GM18519 (cell line): ENCODE measurements at regions not wholly inside any gene's neighbourhood (a gene's known extent, or its start where the extent isn't known, plus 50 kb on each side); places are given as distances from the start of the nearest gene placed in this dataset.
"Not testable (repeated sequence)": the region's sequence is repeated elsewhere in the genome, so short reads cannot be mapped to it uniquely, and the experiment has no call there.

Source experiments
- ATAC-seq: cut with Tn5 transposase; IDR thresholded peaks from one replicate; pipeline ENCODE4 v1.9.1; 2021; ENCODE audit warnings: mild to moderate bottlenecking, moderate library complexity; ENCODE audit not compliant: unreplicated experiment, low FRiP score

- ATAC-seq: not testable (repeated sequence)
Measured at GRCh38 chr14:106000029-106000511, 473.7 kb downstream of the TMEM121 start.

- not testable (repeated sequence) for ATAC-seq
Measured at GRCh38 chr14:106001277-106001676, 474.9 kb downstream of the TMEM121 start.

GRCh38 chr14:106003351-106003750, 477.0 kb downstream of the TMEM121 start:
- no peak for ATAC-seq

GRCh38 chr14:106004937-106005795, 478.8 kb downstream of the TMEM121 start:
- ATAC-seq: not testable (repeated sequence)

GRCh38 chr14:106006043-106006442, 479.7 kb downstream of the TMEM121 start:
- not testable (repeated sequence) for ATAC-seq

GRCh38 chr14:106006716-106007115, 480.3 kb downstream of the TMEM121 start:
- not testable (repeated sequence) for ATAC-seq

- ATAC-seq: no peak
Measured at GRCh38 chr14:106010783-106011182, 484.4 kb downstream of the TMEM121 start.

GRCh38 chr14:106011631-106012360, 485.4 kb downstream of the TMEM121 start:
- ATAC-seq: not testable (repeated sequence)

GRCh38 chr14:106012361-106012725, 486.0 kb downstream of the TMEM121 start:
- ATAC-seq: not testable (repeated sequence)

- no peak for ATAC-seq
Measured at GRCh38 chr14:106013879-106014376, 487.5 kb downstream of the TMEM121 start.

GRCh38 chr14:106017952-106018351, 491.6 kb downstream of the TMEM121 start:
- ATAC-seq: not testable (repeated sequence)

- ATAC-seq: no peak
Measured at GRCh38 chr14:106021832-106022231, 495.4 kb downstream of the TMEM121 start.

GRCh38 chr14:106022648-106023047, 496.3 kb downstream of the TMEM121 start:
- ATAC-seq: not testable (repeated sequence)

GRCh38 chr14:106023411-106023810, 497.0 kb downstream of the TMEM121 start:
- ATAC-seq: no peak

GRCh38 chr14:106024983-106025604, 498.7 kb downstream of the TMEM121 start:
- ATAC-seq: no peak

- ATAC-seq: no peak
Measured at GRCh38 chr14:106026026-106026425, 499.6 kb downstream of the TMEM121 start.

GRCh38 chr14:106027759-106028158, 501.4 kb downstream of the TMEM121 start:
- ATAC-seq: not testable (repeated sequence)

- no peak for ATAC-seq
Measured at GRCh38 chr14:106029959-106030358, 503.6 kb downstream of the TMEM121 start.

GRCh38 chr14:106037380-106037779, 511.0 kb downstream of the TMEM121 start:
- no peak for ATAC-seq

GRCh38 chr14:106038263-106038662, 511.9 kb downstream of the TMEM121 start:
- ATAC-seq: no peak

GRCh38 chr14:106039400-106039799, 513.0 kb downstream of the TMEM121 start:
- no peak for ATAC-seq
